ENCODE measurements at regions not wholly inside any gene's neighbourhood (a gene's known extent, or its start where the extent isn't known, plus 50 kb on each side); places are given as distances from the start of the nearest gene placed in this dataset.

DNA sequence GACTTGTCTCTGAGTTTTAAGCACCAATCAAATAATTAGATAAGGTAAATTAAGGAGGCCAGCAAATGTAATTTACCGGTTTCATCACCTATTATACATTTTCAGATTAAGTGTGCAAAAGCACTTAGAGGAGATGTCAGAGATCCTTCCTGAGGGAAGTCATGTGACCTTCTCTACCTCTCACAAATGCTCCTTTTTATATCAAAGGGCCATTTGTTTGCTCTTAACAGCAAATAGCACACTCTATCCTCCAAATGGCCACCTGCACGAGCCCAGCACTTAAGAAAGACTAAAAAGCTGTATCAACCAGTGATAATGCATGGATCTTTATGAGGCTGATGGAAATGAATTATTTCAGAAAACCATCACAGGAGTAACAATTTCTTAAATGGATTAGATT, 149.4 kb downstream of the ELOVL4 start:
- H3K27me3 Mint-ChIP-seq (ENCODE audit: low read depth), result no peaks in the 10 kb centered on the region
- H3K4me3 Mint-ChIP-seq, result no peak overlapping the region
- CTCF ChIA-PET, result no interaction called here
- H3K36me3 Mint-ChIP-seq, result no peaks in the 10 kb centered on the region
- DNase-seq (ENCODE audit: low spot score) (no peak), ATAC-seq (no peak)
- H3K4me1 Mint-ChIP-seq, result peaks cover 4% of the 10 kb centered on the region
- POLR2A ChIA-PET, result no interaction called here
- no peaks in the 10 kb centered on the region for H3K9me3 Mint-ChIP-seq
- TF ChIP-seq CBFB (CRISPR knock-in tag; IDR thresholded peaks at IDR 0.05; ENCODE audit: low read depth) (no peak), NFYB (CRISPR knock-in tag; conservative IDR thresholded peaks at IDR 0.05; ENCODE audit: low read depth) (no peak), ZNF219 (CRISPR knock-in tag; IDR thresholded peaks at IDR 0.05; ENCODE audit: borderline replicate concordance) (no peak), ZNF671 (CRISPR knock-in tag; IDR thresholded peaks at IDR 0.05) (no peak), SMAD4 (CRISPR knock-in tag; IDR thresholded peaks at IDR 0.05) (no peak), GTF2I (CRISPR knock-in tag; conservative IDR thresholded peaks at IDR 0.05) (no peak), CREB1 (CRISPR knock-in tag; IDR thresholded peaks at IDR 0.05) (no peak), ZNF138 (CRISPR knock-in tag; conservative IDR thresholded peaks at IDR 0.05) (no peak), ETV6 (CRISPR knock-in tag; IDR thresholded peaks at IDR 0.05) (no peak), JUN (CRISPR knock-in tag; IDR thresholded peaks at IDR 0.05) (no peak), JAZF1 (CRISPR knock-in tag; IDR thresholded peaks at IDR 0.05) (no peak), FOXJ3 (CRISPR knock-in tag; IDR thresholded peaks at IDR 0.05; ENCODE audit: borderline replicate concordance) (no peak), FOXK1 (CRISPR knock-in tag; IDR thresholded peaks at IDR 0.05) (no peak), IRF2 (CRISPR knock-in tag; IDR thresholded peaks at IDR 0.05; ENCODE audit: borderline replicate concordance, low read depth) (no peak), NFATC4 (CRISPR knock-in tag; IDR thresholded peaks at IDR 0.05) (no peak), NR3C1 (CRISPR knock-in tag; conservative IDR thresholded peaks at IDR 0.05; ENCODE audit: low read depth) (no peak)
- TF ChIP-seq, protein P1, sequence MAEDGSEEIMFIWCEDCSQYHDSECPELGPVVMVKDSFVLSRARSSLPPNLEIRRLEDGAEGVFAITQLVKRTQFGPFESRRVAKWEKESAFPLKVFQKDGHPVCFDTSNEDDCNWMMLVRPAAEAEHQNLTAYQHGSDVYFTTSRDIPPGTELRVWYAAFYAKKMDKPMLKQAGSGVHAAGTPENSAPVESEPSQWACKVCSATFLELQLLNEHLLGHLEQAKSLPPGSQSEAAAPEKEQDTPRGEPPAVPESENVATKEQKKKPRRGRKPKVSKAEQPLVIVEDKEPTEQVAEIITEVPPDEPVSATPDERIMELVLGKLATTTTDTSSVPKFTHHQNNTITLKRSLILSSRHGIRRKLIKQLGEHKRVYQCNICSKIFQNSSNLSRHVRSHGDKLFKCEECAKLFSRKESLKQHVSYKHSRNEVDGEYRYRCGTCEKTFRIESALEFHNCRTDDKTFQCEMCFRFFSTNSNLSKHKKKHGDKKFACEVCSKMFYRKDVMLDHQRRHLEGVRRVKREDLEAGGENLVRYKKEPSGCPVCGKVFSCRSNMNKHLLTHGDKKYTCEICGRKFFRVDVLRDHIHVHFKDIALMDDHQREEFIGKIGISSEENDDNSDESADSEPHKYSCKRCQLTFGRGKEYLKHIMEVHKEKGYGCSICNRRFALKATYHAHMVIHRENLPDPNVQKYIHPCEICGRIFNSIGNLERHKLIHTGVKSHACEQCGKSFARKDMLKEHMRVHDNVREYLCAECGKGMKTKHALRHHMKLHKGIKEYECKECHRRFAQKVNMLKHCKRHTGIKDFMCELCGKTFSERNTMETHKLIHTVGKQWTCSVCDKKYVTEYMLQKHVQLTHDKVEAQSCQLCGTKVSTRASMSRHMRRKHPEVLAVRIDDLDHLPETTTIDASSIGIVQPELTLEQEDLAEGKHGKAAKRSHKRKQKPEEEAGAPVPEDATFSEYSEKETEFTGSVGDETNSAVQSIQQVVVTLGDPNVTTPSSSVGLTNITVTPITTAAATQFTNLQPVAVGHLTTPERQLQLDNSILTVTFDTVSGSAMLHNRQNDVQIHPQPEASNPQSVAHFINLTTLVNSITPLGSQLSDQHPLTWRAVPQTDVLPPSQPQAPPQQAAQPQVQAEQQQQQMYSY (CRISPR knock-in tag; IDR thresholded peaks at IDR 0.05), result no peak
- TF ChIP-seq, protein P2, sequence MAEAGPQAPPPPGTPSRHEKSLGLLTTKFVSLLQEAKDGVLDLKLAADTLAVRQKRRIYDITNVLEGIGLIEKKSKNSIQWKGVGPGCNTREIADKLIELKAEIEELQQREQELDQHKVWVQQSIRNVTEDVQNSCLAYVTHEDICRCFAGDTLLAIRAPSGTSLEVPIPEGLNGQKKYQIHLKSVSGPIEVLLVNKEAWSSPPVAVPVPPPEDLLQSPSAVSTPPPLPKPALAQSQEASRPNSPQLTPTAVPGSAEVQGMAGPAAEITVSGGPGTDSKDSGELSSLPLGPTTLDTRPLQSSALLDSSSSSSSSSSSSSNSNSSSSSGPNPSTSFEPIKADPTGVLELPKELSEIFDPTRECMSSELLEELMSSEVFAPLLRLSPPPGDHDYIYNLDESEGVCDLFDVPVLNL (CRISPR knock-in tag; IDR thresholded peaks at IDR 0.05; ENCODE audit: borderline replicate concordance, low read depth), result no peak
- TF ChIP-seq, protein P3, sequence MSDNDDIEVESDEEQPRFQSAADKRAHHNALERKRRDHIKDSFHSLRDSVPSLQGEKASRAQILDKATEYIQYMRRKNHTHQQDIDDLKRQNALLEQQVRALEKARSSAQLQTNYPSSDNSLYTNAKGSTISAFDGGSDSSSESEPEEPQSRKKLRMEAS (CRISPR knock-in tag; IDR thresholded peaks at IDR 0.05), result no peak
- TF ChIP-seq, protein P4, sequence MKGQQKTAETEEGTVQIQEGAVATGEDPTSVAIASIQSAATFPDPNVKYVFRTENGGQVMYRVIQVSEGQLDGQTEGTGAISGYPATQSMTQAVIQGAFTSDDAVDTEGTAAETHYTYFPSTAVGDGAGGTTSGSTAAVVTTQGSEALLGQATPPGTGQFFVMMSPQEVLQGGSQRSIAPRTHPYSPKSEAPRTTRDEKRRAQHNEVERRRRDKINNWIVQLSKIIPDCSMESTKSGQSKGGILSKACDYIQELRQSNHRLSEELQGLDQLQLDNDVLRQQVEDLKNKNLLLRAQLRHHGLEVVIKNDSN (CRISPR knock-in tag; IDR thresholded peaks at IDR 0.05), result no peak
- no peak overlapping the region for H3K27ac Mint-ChIP-seq

DNA sequence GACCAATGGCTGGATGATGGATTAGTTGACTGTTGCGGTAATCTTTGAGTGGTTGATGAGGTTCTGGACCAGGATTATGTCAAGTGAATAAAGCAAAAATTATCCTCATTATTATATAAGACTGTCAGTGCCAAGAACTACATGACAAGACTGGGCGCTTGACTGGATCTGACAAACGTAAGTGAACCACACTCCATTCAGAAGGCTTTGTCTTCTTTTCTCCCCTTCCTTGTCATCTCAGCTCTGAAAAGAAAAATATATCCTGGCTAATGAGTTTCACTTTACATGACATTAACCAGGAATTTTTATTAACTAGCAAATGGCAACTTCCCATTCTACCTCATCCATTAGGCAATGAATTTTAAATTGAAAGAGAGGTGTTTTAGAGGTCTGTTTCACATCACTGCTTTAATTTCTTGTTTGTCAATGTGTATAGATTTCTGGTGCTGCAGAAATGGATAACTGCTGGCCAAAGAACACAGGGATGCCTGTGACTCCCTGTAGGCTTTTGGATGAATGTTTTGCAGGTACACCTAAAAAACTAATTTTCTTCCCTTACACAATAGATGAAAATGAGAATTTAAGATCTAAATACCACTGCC, 150.1 kb downstream of the ELOVL4 start:
- peaks cover 4% of the 10 kb centered on the region for H3K4me1 Mint-ChIP-seq
- no peak for DNase-seq (ENCODE audit: low spot score)
- ChIA-PET POLR2A (no interaction called here), CTCF (no interaction called here)
- no peak for ATAC-seq
- H3K36me3 Mint-ChIP-seq, result no peaks in the 10 kb centered on the region
- no peak overlapping the region for H3K4me3 Mint-ChIP-seq
- no peak overlapping the region for H3K27ac Mint-ChIP-seq
- no peaks in the 10 kb centered on the region for H3K9me3 Mint-ChIP-seq
- H3K27me3 Mint-ChIP-seq (ENCODE audit: low read depth), result no peaks in the 10 kb centered on the region
- TF ChIP-seq FOXP1 (CRISPR knock-in tag; IDR thresholded peaks at IDR 0.05; ENCODE audit: borderline replicate concordance) (no peak), RORB (CRISPR knock-in tag; IDR thresholded peaks at IDR 0.05) (no peak), IRF2 (CRISPR knock-in tag; IDR thresholded peaks at IDR 0.05; ENCODE audit: borderline replicate concordance, low read depth) (no peak), TP53 (CRISPR knock-in tag; IDR thresholded peaks at IDR 0.05) (no peak), ZNF396 (CRISPR knock-in tag; IDR thresholded peaks at IDR 0.05; ENCODE audit: borderline replicate concordance) (no peak)
- TF ChIP-seq, protein P5, sequence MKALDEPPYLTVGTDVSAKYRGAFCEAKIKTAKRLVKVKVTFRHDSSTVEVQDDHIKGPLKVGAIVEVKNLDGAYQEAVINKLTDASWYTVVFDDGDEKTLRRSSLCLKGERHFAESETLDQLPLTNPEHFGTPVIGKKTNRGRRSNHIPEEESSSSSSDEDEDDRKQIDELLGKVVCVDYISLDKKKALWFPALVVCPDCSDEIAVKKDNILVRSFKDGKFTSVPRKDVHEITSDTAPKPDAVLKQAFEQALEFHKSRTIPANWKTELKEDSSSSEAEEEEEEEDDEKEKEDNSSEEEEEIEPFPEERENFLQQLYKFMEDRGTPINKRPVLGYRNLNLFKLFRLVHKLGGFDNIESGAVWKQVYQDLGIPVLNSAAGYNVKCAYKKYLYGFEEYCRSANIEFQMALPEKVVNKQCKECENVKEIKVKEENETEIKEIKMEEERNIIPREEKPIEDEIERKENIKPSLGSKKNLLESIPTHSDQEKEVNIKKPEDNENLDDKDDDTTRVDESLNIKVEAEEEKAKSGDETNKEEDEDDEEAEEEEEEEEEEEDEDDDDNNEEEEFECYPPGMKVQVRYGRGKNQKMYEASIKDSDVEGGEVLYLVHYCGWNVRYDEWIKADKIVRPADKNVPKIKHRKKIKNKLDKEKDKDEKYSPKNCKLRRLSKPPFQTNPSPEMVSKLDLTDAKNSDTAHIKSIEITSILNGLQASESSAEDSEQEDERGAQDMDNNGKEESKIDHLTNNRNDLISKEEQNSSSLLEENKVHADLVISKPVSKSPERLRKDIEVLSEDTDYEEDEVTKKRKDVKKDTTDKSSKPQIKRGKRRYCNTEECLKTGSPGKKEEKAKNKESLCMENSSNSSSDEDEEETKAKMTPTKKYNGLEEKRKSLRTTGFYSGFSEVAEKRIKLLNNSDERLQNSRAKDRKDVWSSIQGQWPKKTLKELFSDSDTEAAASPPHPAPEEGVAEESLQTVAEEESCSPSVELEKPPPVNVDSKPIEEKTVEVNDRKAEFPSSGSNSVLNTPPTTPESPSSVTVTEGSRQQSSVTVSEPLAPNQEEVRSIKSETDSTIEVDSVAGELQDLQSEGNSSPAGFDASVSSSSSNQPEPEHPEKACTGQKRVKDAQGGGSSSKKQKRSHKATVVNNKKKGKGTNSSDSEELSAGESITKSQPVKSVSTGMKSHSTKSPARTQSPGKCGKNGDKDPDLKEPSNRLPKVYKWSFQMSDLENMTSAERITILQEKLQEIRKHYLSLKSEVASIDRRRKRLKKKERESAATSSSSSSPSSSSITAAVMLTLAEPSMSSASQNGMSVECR (CRISPR knock-in tag; IDR thresholded peaks at IDR 0.05; ENCODE audit: borderline replicate concordance), result no peak
- TF ChIP-seq, protein P6, sequence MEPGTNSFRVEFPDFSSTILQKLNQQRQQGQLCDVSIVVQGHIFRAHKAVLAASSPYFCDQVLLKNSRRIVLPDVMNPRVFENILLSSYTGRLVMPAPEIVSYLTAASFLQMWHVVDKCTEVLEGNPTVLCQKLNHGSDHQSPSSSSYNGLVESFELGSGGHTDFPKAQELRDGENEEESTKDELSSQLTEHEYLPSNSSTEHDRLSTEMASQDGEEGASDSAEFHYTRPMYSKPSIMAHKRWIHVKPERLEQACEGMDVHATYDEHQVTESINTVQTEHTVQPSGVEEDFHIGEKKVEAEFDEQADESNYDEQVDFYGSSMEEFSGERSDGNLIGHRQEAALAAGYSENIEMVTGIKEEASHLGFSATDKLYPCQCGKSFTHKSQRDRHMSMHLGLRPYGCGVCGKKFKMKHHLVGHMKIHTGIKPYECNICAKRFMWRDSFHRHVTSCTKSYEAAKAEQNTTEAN (CRISPR knock-in tag; IDR thresholded peaks at IDR 0.05), result no peak
